Suppressor macrophage treated with lipopolysaccharide for 1 hour (primary cell): ENCODE measurements at regions not wholly inside any gene's neighbourhood (a gene's known extent, or its start where the extent isn't known, plus 50 kb on each side); places are given as distances from the start of the nearest gene placed in this dataset.
"Not testable (repeated sequence)": the region's sequence is repeated elsewhere in the genome, so short reads cannot be mapped to it uniquely, and the experiment has no call there.

ENCODE experiments used
- DNase-seq, 3 donors: peaks; one replicate each; pipeline ENCODE4 v3.0.0-alpha.2; 2020 to 2022

DNA sequence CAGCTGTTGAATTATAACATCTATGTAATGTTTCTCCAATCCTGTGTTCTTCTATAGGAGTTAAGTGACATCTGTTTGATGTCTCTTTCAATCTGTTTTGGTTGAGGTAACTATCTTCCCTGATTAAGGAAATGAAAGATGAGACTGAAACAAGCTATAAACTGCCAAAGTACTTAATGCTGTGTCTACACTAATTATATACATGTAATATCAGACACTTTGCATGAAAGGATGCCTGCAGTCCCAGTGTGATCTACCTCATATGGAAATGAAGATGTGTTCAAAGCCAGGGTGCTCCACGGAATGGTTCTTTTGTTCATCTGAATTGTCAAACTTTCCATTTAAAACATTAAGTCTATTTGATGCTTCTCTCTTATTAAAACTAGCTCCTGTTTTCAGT is 958.3 kb downstream of the GALC start:
- DNase-seq: no peak

DNA sequence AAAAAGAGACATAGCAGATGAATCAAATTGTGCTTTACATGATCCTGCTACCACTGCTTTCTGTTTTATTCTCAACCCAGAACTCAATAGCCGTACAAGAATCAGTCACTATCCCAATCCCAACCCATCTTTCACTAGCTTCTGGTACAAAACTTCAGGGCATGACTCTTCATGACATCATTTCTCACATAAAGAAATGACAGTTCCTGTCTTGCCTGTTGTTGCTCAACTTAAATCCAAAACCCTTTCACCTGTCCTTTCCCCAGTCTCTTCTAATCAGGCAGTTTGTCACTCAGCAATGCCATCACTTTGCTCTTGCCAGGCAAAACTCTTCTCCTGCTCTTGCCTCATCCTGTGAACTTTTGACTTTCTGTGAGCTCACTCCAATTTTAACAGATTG is 962.8 kb downstream of the GALC start:
- DNase-seq: no peak

DNA sequence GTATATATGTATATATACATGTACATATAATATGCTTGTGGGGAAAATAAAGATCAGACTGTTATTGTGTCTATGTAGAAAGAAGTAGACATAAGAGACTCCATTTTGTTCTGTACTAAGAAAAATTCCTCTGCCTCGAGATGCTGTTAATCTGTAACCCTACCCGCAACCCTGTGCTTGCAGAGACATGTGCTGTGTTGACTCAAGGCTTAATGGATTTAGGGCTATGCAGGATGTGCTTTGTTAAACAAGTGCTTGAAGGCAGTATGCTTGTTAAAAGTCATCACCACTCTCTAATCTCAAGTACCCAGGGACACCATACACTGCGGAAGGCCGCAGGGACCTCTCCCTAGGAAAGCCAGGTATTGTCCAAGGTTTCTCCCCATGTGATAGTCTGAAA is 972.9 kb downstream of the GALC start:
- DNase-seq: not testable (repeated sequence)

DNA sequence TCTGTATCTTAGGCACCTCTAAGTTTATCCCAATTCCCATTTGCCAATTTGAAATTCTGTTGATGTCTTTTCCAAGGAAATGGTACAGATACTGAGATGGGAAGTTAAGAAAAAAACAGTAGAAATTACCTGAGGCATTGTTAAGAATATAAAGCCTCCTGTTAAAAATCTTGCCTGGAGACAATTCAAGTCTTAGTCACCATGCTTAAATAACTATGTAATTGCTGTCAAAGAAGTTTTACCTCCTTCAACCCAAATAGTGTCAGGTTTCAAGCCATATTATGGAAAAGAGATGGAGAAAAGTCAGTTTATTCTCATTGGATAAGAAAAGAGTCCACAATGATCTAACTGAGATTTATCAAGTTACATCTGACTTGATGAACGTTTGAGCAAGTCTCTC is 974.7 kb downstream of the GALC start:
- DNase-seq: no peak

DNA sequence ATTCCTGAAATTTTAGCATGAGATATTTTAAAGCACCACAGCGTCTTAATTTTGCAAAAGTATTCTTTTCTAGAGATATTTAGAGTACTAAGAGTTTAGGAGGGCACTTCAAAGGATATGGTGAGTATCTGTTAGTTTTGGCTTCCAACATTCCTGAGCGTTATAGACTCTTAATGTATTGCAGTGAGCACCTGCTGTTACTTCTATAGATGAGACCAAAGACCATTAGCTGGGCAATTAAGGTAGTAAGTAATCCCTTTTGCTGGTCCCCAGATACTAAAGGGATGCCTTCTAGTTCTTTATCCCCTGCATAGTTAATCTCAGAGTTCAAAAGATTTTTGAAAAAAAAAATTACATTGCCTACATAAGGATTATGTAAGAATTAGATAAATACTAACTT is 975.6 kb downstream of the GALC start:
- no peak for DNase-seq

DNA sequence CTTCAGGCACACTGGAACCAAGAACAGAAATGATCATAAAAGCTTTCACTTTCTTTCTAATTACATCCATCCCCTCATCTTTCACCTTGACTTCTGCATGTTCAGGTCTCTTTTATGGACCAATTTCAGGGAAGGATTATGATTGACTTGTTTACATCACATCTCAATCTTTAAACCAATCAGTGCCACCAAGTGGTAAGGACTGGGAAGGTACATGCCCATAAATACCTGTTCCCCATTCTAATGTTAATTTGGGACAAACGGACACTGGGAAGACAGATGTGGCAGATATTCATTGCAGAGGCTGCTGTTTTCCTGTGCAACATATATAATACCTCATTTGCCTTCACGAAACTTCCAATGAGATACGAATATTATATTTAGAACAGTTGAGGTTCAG is 978.1 kb downstream of the GALC start:
- DNase-seq: no peak

DNA sequence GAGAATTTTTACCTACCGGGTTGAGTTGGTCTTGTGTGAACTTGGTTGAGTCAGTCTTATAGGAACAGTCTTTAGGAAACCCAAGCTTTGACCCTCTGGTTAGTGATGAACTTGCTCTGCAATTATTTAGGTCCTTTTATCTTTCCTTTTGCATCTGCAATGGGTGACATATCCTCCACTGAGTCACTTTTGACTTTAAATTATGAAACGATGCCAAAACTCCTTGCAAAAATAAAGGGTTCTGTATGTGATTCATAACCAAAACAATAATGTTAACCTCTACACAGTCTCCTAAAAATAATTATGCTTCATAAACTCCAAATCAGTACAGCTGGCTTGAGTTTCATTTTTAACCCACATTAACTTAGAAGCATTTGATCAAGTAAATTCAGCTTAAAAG is 979.4 kb downstream of the GALC start:
- DNase-seq: no peak

DNA sequence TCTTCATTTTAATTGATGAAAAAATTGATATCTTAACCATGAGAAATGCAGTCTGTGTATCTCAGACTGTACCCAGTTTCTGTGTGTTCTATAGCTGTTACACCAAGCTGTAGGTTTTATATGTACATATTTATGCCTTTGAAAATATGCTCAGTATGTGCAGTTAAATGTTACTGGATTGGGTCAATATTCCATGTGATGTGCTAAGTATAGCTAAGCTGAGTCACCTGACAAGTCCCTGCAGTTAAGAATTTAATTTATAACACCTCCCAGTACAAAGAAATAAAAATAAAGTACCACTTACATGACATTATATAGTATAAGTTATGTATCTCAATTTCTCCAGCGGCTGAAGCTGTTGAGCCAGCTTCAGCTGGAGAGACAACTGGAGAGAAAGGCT is 984.0 kb downstream of the GALC start:
- no peak for DNase-seq

DNA sequence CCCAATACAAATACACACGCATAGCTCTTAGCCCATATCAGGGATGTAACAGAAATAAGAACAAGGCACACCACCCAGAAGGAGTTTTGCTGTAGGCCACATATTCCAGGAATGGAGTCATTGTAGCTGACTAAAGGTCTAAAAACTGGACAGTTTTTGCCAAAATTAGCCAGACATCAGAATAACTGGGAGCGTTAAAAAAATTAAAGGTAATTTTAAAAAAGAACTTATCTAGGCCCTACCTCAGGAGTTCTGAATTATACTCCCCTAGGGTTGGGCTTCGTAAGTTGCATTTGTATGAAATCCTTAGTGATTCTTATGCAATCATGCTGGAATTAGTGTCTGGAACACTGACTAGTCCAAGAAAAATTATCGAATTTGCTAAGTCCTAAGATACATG is 987.7 kb downstream of the GALC start:
- no peak for DNase-seq

DNA sequence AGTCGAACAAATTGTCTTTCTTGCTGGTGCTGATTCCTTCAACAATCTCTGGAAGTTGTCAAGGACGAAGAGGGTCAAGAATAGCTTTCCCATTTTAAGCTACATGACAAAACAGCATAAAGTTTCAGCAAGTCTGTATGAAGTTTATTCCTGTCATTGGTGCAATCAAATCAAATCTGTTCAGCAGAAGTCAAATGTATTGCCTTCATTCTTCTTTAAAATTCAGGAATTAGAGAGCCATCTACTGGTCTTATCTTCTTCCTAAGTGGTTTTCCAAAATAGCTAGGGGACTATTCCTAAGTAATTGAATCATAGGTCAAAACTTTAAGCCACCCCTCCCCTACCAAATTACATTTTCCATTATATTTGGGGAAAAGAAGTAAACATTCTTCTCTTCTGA is 990.2 kb downstream of the GALC start:
- DNase-seq: no peak

DNA sequence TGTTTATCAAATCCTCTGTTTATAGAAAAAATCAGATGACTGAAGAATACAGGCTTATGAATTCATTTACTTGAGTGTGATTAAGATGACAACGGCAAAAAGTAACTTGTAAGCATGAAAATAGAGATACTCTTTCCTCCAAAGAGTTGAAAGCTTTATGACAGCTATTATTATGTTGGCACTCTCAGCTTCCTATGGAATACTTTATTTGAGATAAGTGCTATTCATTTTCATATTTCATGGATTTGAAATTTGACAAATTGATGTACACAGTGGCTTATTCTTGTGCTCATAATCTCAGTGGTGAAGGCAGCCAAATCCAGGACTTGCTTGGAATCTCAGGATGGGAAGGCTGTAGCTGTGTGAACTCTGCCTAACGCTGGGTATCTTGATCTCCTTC is 991.6 kb downstream of the GALC start:
- no peak for DNase-seq

DNA sequence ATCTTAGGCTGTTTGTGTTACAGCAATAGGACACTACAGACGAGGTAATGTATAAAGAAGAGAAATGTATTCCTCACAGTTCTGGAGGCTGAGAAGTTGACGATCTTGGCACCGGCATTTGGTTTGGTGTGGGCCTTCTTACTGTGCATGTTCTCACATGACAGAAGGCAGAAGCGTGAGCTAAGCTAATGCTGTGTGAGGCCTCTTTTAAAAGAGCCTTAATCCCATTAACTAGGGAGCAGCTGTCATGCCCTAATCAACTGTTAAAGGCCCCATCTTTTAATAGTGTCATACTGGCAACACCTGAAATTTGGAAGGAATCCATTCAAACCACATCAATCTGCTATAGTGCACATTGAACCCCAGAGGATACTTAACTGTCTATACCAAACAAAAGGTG is 992.9 kb downstream of the GALC start:
- no peak for DNase-seq

DNA sequence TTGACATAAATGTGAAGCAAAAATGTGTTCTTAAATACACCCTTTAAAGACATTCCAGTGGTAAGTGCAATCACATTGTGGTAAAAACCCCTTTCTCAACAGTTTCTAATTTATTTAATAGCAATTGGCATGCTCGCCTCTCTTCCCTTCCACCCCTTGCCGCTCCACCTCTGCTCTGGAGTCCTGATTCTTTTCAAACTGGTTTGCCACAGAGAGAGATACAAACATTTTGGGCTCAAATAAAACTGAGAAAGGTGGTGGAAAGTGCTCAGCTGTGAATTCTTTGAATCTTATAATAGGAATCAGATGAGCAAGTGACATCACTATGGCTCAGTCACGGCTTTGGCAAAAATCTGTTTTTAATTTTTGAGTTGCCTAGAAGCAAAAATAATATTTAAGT is 993.9 kb downstream of the GALC start:
- DNase-seq: no peak

DNA sequence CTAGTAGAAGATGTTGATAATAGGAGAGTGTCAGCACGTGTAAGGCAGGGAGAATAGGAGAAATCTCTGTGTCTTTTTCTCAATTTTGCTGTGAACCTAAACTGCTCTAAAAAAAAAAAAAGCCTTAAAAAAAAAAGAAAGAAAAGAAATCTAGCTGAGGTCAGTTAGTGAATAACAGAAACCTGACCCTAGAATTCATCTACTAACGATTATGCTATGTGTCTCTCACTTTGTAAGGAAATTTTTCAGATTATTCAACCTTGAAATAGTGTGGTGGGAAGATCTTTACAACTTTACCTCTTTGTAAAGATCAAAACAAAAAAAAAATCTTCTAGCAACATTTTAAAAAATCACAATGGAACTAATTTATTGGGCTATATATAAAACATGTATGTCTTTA is 995.7 kb downstream of the GALC start:
- DNase-seq: no peak

DNA sequence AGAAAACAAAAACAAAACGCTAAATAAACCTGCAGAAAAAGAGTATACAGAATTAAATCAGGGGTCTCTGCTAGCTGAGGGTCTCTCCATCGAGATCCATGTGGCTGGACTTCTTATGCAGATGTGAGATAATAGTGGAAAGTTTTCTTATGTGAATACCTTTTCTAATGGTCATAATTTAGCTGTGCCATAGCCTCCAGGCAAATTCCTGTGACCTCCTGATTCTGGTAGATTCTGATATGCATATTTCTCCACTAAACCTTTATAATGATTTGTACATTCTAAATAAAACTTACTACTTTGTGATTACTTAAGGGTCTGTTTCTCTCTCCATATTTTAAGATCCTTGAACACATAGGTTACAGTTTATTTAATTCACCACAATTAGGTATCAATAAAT is 1002.6 kb downstream of the GALC start:
- no peak for DNase-seq

DNA sequence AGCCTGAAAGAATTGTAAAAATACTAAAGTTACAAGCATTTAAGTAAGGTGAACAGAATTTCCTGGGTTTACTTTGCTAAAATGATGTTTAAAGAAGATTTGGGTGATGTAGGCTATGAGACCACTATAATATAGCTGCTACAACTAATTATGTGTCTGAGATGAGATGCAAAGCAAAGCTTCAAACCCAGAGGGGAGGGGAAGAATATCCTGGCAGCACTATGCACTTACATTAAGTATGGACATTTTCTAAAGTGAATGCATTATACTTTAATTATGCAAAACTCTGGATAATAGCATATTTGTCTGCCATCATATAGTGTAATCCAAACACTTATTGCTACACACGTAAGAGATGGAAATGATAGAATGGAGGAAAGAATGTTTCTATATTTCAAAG is 1003.7 kb downstream of the GALC start:
- no peak for DNase-seq

DNA sequence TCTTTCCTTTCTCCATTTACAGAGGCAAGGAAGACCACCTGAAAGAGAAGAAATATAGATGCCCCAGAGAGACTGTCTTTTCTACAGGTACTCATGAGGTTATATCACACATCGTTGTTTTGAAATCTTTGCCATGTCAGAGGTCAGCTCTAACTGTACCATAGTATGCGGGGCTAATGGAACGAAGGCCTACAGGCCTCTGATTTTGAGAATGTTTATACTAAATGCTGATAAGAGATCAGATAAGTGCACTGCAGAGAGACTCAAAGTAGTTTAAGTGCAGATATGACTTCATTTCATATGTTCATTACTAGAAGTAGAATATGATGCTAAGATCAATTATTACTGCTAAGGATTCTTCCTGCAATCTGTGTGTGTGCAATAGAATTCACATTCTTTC is 1005.0 kb downstream of the GALC start:
- no peak for DNase-seq

DNA sequence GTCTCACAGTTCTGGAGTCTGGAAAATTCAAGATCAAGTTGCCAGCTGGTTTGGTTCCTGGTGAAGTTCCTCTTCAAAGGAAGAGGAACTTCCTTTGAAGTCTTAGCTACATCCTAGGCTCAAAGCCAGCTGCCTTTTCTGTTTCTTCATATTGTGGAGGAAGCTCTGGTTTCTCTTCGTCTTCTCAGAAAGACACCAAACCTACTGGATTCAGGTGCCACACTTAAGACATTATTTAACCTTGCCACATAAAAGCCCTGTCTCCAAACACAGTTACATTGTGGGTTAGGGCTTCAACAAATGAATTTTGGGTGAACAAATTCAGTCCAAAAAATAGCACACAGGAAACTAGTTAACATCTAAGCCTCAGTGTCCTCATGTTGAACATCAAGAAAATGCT is 1019.8 kb downstream of the GALC start:
- no peak for DNase-seq

DNA sequence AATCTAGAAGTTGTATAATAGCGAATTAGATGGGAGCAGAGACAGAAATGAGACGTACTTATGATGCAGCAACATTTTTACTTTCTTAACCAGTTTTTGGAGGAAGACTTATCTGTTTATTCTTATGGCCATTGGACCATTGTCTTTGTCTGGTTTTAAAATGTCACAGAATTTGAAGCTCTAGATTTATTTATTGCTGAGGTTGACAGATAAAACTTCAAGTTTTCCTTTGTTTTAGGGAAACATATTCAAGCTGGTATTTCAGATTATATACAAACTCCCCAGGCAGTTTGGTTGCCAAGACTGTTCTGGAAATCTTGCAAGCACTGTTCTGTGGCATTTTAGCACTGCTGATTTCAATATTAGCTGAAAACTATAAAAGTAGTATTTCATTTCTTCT is 1021.7 kb downstream of the GALC start:
- DNase-seq: no peak

DNA sequence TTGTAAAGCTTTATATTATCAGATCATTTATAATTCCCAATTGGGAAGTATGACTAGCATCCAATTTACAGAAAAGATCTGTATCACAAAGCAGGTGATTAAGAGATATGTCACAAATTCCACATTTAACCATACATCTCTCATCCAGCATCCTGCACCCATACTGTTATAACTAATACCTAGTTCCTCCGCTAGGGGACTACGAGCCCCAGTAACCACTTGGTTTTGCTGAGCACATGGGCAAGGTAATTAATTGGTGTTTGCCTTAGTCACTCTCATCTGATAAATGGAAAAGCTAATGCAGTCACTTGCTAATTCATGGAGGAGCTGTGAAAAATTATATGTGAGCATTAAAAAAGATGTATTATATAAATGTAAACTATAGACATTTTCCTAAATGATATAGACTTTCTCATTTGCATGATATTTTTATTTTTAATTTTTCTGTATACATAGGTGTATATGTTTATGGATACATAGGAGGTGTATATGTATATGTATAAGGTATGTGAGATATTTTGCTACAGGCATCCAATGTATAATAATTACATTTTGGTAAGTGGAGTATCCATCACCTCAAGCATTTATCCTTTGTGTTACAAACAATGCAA is 1031.8 kb downstream of the GALC start:
- no peak for DNase-seq

DNA sequence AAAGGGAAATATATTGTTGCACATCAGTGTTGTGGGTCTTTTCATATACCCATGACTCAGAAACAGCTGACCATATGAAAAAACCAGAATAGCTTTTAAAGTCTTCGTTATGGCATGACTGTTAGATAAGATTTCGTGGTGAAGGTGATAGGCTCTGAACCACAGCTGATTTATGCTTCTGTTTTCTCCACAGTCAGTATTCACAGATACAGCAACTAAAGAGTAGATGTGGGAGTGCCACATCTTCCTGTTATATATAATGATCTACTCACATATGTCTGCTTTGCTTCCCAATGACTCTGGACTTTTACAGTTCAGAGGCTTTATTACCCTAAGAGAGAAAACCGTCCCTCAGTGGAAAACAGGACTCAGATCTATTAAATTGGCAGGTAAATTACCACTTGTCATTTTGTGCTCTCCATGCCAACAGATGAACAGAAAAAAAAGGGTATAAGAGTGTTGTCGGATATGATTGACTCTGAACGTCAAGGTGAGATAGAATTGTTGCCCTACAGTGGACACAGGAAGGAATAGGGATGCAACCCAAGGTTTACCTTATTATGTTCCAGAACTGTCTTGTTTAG is 1037.1 kb downstream of the GALC start:
- DNase-seq: no peak

DNA sequence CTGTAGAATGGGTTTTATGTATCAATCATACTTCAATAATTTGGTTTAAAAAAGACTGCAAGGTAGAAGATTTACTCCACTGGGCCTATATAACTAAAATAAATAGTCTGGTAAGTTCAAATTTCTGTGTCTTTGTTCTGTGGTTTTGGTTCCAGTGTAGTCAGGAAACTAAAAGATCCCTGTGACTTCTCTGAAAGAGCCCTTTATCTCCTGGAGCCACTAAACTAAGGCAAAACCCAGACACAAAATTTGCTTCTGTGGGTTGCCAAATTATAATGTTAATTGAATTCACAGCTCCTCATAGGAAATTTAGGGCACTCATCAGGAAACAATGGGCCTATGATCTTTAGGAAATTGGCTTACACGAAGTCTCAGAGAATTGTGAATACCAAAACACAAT is 1038.4 kb downstream of the GALC start:
- DNase-seq: no peak

DNA sequence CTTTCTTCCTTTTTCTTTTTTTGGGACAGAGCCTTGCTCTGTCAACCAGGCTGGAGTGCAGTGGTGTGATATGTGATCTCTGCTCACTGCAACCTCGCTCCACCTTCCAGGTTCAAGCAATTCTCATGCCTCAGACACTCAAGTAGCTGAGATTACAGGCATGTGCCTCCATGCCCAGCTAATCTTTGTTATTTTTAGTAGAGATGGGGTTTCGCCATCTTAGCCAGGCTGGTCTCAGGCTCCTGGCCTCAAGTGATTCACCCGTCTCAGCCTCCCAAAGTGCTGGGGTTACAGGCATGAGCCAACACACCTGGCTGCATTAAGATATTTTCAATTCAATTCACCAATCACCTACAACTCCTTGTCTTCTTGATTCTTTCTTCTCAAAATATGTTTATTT is 1046.5 kb downstream of the GALC start:
- no peak for DNase-seq

DNA sequence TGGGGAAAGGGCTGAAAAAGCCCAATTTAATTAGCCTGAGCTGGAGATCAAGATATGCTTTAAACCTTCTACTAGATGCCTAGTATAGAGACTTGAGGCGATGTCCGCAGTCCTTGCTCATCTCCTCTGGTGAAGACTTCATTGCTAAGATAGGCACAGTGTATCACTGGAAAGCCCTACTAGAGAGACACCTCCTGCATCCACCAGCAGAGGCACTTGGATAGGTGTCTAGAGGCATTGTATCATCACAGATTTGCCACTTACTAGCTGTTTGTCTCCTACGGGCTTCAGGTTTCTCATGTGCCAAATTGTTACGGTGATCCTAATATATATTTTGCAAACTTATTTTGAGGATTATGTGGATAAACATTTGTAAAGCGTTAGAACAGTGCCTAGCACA is 1048.5 kb downstream of the GALC start:
- DNase-seq: no peak
